ENCODE measurements at regions not wholly inside any gene's neighbourhood (a gene's known extent, or its start where the extent isn't known, plus 50 kb on each side); places are given as distances from the start of the nearest gene placed in this dataset.

DNA sequence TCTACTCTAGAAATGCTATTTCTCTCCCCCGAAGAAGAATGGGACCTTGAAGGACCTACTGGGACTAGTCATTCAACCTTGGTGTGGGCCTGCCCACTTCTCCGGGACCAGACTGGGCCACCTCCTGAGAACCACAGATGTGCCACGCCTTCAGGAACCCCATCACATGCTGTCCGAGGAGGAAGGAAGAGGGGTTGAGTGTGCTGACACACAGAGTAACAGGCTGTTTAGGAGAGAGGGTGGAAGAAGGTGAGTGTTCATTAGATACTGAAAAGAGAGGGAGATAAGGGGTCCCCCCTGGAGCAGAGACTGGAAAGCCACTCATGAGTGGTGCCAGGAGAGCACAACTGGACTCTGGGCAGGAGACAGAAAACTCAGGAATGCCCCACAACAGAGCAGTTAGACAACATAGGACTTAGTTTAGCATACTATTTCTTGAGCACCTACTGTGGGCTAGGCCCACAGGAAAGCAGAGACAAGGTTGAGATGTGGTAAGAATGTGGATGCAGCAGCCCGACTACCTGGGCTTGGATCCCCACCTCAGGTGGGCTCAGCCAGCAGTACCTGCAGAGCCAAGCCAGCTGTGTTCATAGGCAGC, 286.4 kb upstream of the NCKAP5 start:
- H3K4me3 ChIP-seq (replicated peaks; ENCODE audit: low read depth, low read length) = no peak overlapping the region
- DNase-seq (ENCODE audit: extremely low read depth, low read depth) = no peak
- TF ChIP-seq, protein P1, sequence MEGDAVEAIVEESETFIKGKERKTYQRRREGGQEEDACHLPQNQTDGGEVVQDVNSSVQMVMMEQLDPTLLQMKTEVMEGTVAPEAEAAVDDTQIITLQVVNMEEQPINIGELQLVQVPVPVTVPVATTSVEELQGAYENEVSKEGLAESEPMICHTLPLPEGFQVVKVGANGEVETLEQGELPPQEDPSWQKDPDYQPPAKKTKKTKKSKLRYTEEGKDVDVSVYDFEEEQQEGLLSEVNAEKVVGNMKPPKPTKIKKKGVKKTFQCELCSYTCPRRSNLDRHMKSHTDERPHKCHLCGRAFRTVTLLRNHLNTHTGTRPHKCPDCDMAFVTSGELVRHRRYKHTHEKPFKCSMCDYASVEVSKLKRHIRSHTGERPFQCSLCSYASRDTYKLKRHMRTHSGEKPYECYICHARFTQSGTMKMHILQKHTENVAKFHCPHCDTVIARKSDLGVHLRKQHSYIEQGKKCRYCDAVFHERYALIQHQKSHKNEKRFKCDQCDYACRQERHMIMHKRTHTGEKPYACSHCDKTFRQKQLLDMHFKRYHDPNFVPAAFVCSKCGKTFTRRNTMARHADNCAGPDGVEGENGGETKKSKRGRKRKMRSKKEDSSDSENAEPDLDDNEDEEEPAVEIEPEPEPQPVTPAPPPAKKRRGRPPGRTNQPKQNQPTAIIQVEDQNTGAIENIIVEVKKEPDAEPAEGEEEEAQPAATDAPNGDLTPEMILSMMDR (IDR thresholded peaks at IDR 0.05; ENCODE audit: low read depth, low read length, missing control alignments) = no peak

DNA sequence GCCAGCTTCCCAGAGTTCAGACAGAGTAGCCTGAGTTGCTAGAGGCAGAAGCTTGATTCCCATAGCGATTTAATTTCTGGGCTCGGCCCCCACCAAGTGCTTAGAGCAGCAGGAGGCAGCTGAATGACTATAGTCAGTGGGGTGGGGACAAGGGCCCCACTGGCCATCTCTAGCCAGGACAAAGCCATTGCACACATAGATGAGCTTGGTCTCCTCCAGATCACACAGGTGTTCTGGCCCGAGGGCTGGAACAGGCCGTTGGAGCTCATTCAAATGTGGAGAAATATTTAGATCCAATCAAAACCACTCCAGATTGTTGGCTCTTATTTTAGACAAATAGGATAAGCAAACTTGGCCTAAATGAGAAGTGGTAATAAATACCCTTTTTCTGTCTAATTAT, 287.3 kb upstream of the NCKAP5 start:
- no peak overlapping the region for H3K4me3 ChIP-seq (replicated peaks; ENCODE audit: low read depth, low read length)
- DNase-seq (ENCODE audit: extremely low read depth, low read depth) = no peak
- TF ChIP-seq, protein P1 (IDR thresholded peaks at IDR 0.05; ENCODE audit: low read depth, low read length, missing control alignments) = no peak

DNA sequence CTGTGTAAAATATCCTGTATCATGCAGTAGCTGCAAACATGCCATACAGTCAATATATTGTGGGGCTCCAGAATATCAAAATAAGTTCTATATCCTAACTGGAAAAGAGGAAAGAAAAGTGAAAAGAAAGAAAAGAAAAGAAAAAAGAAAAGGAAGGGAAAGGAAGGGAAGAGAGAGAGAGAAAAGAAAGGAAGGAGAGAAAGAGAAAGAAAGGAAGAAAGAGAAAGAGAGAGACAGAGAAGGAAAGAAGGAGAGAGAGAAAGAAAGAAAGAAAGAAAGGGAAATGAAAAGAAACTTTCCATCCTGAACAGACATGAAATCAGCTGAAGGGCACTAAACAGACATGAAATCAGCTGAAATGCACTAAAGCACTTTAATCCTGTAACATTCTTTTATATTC, 288.4 kb upstream of the NCKAP5 start:
- TF ChIP-seq, protein P1 (IDR thresholded peaks at IDR 0.05; ENCODE audit: low read depth, low read length, missing control alignments) = no peak
- H3K4me3 ChIP-seq (replicated peaks; ENCODE audit: low read depth, low read length) = no peak overlapping the region
- DNase-seq (ENCODE audit: extremely low read depth, low read depth) = no peak

DNA sequence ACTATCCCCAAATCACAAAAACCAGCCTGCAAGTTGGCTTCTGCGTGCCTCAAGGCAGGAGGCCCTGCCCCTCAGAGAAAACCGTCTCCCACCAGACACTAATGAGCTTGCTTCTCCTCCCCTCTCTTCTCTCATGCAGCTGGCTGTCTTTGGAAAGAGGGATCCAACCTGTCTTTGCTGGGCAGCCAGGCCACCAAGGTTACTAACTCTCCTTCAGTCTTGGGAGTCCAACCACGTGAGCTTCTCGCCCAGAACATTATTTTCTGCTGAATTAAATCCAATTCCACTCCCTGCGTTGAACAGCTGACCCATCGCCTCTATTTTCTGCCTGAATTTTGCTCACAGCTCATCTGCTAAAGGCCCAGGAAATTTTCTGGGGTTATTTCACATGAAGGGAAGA, 291.3 kb upstream of the NCKAP5 start:
- DNase-seq (ENCODE audit: extremely low read depth, low read depth) = no peak
- H3K4me3 ChIP-seq (replicated peaks; ENCODE audit: low read depth, low read length) = no peak overlapping the region
- TF ChIP-seq, protein P1 (IDR thresholded peaks at IDR 0.05; ENCODE audit: low read depth, low read length, missing control alignments) = no peak

DNA sequence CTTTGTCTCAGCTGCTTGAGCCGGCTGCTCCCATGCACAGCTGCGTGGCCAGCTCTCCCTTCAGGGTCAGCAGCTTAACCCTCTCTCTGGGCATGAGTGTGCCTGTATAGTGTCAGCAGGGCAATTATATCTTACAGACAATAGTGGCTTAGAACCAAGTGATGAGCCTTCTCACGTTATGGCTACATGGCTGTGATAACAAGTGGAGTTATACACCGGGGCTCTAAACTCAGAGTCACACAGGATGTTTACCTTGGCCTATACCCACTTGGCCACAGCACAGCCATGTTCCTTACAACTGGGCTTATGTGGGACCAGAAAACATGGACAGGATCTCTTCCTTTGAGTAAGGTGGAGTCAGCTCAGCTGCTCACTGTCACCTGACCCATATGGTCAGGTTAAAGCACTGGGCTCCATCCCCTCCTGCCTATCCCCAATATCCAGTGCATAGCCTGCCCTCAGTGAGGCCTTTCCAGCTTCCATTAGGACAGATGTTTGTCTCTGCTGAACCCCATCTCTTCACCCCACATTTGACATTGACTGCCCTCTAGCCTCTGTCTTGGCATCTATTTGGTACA, 294.2 kb upstream of the NCKAP5 start:
- H3K4me3 ChIP-seq (replicated peaks; ENCODE audit: low read depth, low read length) = no peak overlapping the region
- TF ChIP-seq, protein P1 (IDR thresholded peaks at IDR 0.05; ENCODE audit: low read depth, low read length, missing control alignments) = no peak
- no peak for DNase-seq (ENCODE audit: extremely low read depth, low read depth)

DNA sequence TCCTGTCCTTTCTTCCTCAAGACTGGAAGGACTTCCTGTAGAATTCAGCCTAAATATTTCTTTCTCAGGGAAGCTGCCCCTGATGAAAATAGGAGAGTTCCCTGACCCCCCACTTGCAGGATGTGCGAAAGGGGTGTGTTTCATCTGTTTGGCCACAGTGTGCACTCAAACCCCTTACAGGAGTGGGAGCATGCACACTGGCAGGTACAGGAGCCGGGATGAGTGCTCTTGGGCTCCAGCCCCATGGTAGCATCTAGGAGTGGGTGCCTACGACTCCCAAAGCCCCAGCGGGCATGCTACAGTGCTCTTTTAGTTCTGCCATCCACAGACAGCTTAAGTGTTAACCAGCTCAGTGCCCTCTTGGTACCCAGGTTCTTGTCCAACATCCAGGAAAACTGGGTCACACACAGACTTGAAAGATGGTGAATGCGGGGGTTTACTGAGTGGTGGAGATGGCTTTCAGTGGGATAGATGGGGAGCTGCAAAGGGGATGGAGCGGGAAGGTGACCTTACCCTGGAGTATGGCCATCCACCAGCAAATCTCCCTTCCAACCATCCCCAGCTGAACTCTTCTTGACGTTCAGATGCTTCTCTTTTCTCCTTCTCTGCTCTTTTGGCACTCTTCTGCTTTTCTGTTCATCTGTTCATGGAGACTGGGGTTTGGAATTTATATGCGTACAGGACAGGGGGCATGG, 295.0 kb upstream of the NCKAP5 start:
- no peak for DNase-seq (ENCODE audit: extremely low read depth, low read depth)
- TF ChIP-seq, protein P1 (IDR thresholded peaks at IDR 0.05; ENCODE audit: low read depth, low read length, missing control alignments) = no peak
- H3K4me3 ChIP-seq (replicated peaks; ENCODE audit: low read depth, low read length) = no peak overlapping the region

Measured in HFF-Myc (cell line).